Panc1 (cell line): ENCODE measurements at regions not wholly inside any gene's neighbourhood (a gene's known extent, or its start where the extent isn't known, plus 50 kb on each side); places are given as distances from the start of the nearest gene placed in this dataset.

Experiments used
- ATAC-seq: fragments of 200-7000 bp; cut with Tn5 transposase; 2 replicates; pipeline ENCODE4 v1.9.1; 2020; ENCODE audit warnings: mild to moderate bottlenecking, moderate library complexity
- BruUV-seq: library from RNA; stranded (reverse); fragments of 400-500 nt; replicated peaks from 2 replicates; lab custom pipeline; 2021; lab: Mats Ljungman, UMichigan
- CTCF ChIA-PET: fragments of 300-600 bp; sonication (Branson Sonifier 250); formaldehyde crosslinking; loops from one replicate; lab custom pipeline; 2022; ENCODE audit warnings: antibody characterized with exemption; lab: Charles Lee
- POLR2A ChIA-PET: fragments of 300-600 bp; sonication (Branson Sonifier 250); formaldehyde crosslinking; loops from one replicate; lab custom pipeline; 2022; ENCODE audit warnings: antibody characterized with exemption; lab: Charles Lee
- DNase-seq: peaks from one replicate; pipeline ENCODE4 v3.0.0-alpha.2; 2010; ENCODE audit warnings: low read depth, low spot score
- H3K27ac ChIP-seq: 2 replicates; pipeline ENCODE4 v1.5.1; 2011; ENCODE audit warnings: mild to moderate bottlenecking, low read length, inconsistent platforms
- H3K27me3 ChIP-seq: fragments of 200-500 bp; sonication (Bioruptor generic); 2 replicates; pipeline ENCODE4 v1.6.0; 2014; ENCODE audit warnings: low read length, inconsistent platforms; ENCODE audit not compliant: control insufficient read depth, insufficient read depth
- H3K36me3 ChIP-seq: fragments of 200-500 bp; sonication (Bioruptor generic); 2 replicates; pipeline ENCODE4 v1.5.1; 2014; ENCODE audit warnings: inconsistent platforms, mild to moderate bottlenecking, low read length, moderate library complexity; ENCODE audit not compliant: control insufficient read depth, insufficient read depth
- H3K4me1 ChIP-seq: 2 replicates; pipeline ENCODE4 v1.5.1; 2011; ENCODE audit warnings: inconsistent platforms, mild to moderate bottlenecking, low read length, moderate library complexity; ENCODE audit not compliant: control insufficient read depth, insufficient read depth
- H3K4me3 ChIP-seq, 2 experiments: 2 replicates each; pipeline ENCODE4 v1.5.1; 2011 to 2012; ENCODE audit warnings: low read depth in 2 of 2, low read length in 2 of 2, mild to moderate bottlenecking in 2 of 2, inconsistent platforms in 1 of 2, moderate library complexity in 1 of 2
- H3K9me3 ChIP-seq: fragments of 200-500 bp; sonication (Bioruptor generic); 2 replicates; pipeline ENCODE4 v1.5.1; 2014; ENCODE audit warnings: low read depth, mild to moderate bottlenecking, inconsistent platforms, low read length, moderate library complexity; ENCODE audit not compliant: control insufficient read depth, insufficient read depth
- CTCF ChIP-seq: fragments of 450-650 bp; IDR thresholded peaks from 2 replicates; pipeline ENCODE4 v1.5.1; 2017; ENCODE audit warnings: mild to moderate bottlenecking
- POLR2AphosphoS5 ChIP-seq: IDR thresholded peaks from 2 replicates; pipeline ENCODE4 v1.6.1; 2012; ENCODE audit warnings: mild to moderate bottlenecking, low read depth, low read length, moderate library complexity
- REST ChIP-seq, 2 experiments: IDR thresholded peaks; 2 replicates each; pipeline ENCODE4 v1.6.1; 2011 to 2012; ENCODE audit warnings: low read depth in 2 of 2, control low read depth in 1 of 2, low read length in 1 of 2, mild to moderate bottlenecking in 1 of 2, moderate library complexity in 1 of 2; ENCODE audit not compliant: insufficient read depth in 1 of 2
- SIN3A ChIP-seq: IDR thresholded peaks from 2 replicates; pipeline ENCODE4 v1.6.1; 2012; ENCODE audit warnings: low read depth, mild to moderate bottlenecking, low read length, moderate library complexity, borderline replicate concordance; ENCODE audit not compliant: insufficient read depth
- TCF7L2 ChIP-seq: IDR thresholded peaks from 2 replicates; pipeline ENCODE4 v1.6.1; 2011; ENCODE audit warnings: mild to moderate bottlenecking, low read depth, low read length, inconsistent platforms
- in situ Hi-C: cut with HindIII; loops from 2 replicates; pipeline ENCODE4 v1.10.0; 2016; ENCODE audit warnings: low sequenced_read_pairs, low pct_unique_long_range_greater_than_20kb
- intact Hi-C: fragments of 100-400 bp; cut with micrococcal nuclease; formaldehyde crosslinking; loops from one replicate; pipeline ENCODE4 v1.10.0; 2022; ENCODE audit not compliant: unreplicated experiment

- Histone ChIP-seq H3K36me3 (no peaks in the 10 kb centered on the region), H3K4me3 (no peak overlapping the region), H3K9me3 (no peaks in the 10 kb centered on the region), H3K27ac (no peak overlapping the region), H3K4me1 (no peaks in the 10 kb centered on the region), H3K27me3 (no peaks in the 10 kb centered on the region)
- ChIA-PET CTCF (no interaction called here), POLR2A (no interaction called here)
- DNase-seq: no peak
- no peak for TF ChIP-seq CTCF
- TF ChIP-seq TCF7L2: no peak
- no peak for TF ChIP-seq REST (IDR thresholded peaks at IDR 0.05; ENCODE audit: insufficient read depth in 1 of 2, low read depth in 2 of 2, low read length in 1 of 2)
- TF ChIP-seq POLR2AphosphoS5: no peak
- no peak for TF ChIP-seq SIN3A
- intact Hi-C loops (no loop called here), in situ Hi-C loops (no loop called here)
- BruUV-seq: no TSS peak
- ATAC-seq: no peak
These were observed 970.9 kb downstream of the EFNA5 start for GRCh38 chr5:106699796-106700195.

GRCh38 chr5:106699198-106699597, 971.5 kb downstream of the EFNA5 start:
- no peak for DNase-seq
- Histone ChIP-seq H3K4me3 (no peak overlapping the region), H3K9me3 (no peaks in the 10 kb centered on the region), H3K4me1 (no peaks in the 10 kb centered on the region), H3K27ac (no peak overlapping the region), H3K27me3 (no peaks in the 10 kb centered on the region), H3K36me3 (no peaks in the 10 kb centered on the region)
- no TSS peak for BruUV-seq
- intact Hi-C loops: no loop called here
- ATAC-seq: no peak
- TF ChIP-seq POLR2AphosphoS5: no peak
- TF ChIP-seq CTCF: peak; percentile 19; the same call in 1 of the 2 replicates
- in situ Hi-C loops: no loop called here
- ChIA-PET CTCF (interaction anchor here (0.5 kb wide), 1 partner anchor 973 kb away, joined by 14 read pairs; no protein-coding TSS in a partner anchor), POLR2A (no interaction called here)

- no peak for ATAC-seq
- intact Hi-C loops: no loop called here
- Histone ChIP-seq H3K9me3 (no peaks in the 10 kb centered on the region), H3K4me1 (no peaks in the 10 kb centered on the region), H3K27me3 (no peaks in the 10 kb centered on the region), H3K27ac (no peak overlapping the region), H3K4me3 (no peak overlapping the region), H3K36me3 (no peaks in the 10 kb centered on the region)
- BruUV-seq: no TSS peak
- in situ Hi-C loops: no loop called here
- ChIA-PET CTCF (no interaction called here), POLR2A (no interaction called here)
- DNase-seq: no peak
- no peak for TF ChIP-seq SIN3A
- no peak for TF ChIP-seq TCF7L2
- TF ChIP-seq CTCF: no peak
- TF ChIP-seq REST (IDR thresholded peaks at IDR 0.05; ENCODE audit: insufficient read depth in 1 of 2, low read depth in 2 of 2, low read length in 1 of 2): no peak
- TF ChIP-seq POLR2AphosphoS5: no peak
These were observed 972.6 kb downstream of the EFNA5 start for GRCh38 chr5:106698169-106698568.
